T-helper 1 cell treated with Interleukin-12 subunit alpha and Interleukin-12 subunit beta and Interleukin-4 antibody, amounts not matched to agents 30 ng/mL and 1 ng/mL, for 36 hours (primary cell): ENCODE measurements at regions not wholly inside any gene's neighbourhood (a gene's known extent, or its start where the extent isn't known, plus 50 kb on each side); places are given as distances from the start of the nearest gene placed in this dataset.

Experiments
- intact Hi-C: fragments of 100-400 bp; cut with micrococcal nuclease; formaldehyde crosslinking; loops from one replicate; pipeline ENCODE4 v1.15.1; 2024

DNA sequence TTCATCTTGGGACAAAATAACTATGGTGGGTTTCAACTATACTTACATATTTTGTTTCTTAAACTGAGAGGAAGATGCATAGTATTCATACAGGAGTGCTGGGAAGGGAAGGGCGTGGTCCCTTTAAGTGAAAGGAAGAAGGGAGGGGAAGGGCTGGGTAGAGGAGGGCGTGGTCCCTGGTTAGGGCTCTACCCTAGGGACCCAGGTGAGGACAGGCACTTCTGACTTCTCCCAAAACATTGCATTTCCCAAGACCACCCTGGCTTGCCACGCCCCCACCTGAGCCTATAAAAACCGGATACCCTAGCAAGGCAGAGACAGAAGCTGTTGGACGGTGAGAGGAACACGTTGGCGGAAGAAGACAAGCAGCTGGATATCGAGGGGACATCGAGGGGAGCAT is 157.6 kb upstream of the PLXNA4 start:
- intact Hi-C loops: no loop called here

DNA sequence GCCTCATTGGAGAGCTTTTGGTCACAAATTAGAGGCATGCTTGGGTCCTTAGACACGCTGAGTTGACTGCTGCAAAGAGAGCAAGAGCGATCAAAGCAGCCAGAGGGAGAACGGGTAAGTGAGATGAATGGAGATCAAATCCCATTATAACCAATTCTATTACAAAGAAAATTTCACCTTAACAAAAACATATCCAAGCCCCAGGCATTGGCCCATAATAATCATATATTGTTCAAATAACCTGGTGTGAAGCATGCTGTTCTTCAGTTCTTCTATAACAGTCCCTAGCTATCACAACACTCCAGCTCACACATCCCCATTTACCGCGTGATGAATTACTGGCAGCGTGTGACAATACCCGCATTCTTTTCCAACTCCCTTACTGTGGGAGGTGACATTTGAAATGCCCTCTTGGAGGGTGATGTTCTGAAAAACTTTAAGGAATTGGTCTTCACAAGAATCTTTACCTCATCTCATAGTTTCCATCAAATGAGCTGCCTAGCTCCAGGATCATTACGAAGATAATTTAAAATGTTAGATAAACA is 156.1 kb upstream of the PLXNA4 start:
- intact Hi-C loops: no loop called here

DNA sequence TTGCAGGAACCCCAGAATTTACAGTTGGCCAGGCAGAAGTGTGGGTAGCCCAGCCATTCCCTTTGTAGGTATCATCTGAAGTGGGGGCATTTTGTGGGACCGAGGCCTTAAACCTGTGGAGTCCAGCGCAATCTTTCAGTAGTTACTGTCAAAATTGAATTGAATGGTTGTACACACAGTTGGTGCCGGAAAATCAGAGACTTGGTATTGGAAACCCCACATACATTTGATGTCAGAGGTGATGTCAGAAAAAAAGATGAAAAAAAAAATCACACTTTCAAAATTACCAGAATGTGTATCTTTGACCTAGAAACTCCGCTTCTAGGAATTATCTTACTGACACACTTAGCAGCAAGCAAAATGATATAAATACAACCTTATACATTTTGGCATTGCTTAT is 153.8 kb upstream of the PLXNA4 start:
- intact Hi-C loops: no loop called here

DNA sequence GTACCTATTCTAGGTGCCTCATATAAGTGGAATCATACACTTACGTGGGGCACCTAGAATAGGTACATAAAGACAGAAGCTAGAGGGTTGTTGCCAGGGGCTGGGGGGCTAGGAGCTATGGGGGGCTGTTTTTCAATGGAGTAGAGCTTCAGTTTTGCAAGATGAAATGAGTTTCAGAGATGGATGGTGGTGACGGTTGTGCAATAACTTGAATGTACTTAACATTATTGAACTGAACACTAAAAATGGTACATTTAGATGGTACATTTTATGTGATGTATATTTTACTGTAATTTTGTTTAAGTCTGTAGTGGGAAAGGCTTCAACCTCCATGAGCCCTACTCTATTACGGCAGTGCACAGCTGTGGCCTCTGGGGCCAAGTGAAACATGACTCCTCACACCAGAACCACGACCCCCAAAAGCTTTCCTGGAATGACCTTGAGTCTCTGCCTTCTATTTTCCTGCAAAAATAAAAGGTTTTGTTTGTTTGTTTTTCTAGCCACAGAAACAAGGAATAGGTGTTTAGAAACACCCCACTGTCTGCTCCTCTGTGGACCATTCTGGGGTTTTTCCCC is 147.3 kb upstream of the PLXNA4 start:
- intact Hi-C loops: no loop called here

- intact Hi-C loops: no loop called here
Measured at GRCh38 chr7:132720835-132721234, 144.6 kb upstream of the PLXNA4 start.

DNA sequence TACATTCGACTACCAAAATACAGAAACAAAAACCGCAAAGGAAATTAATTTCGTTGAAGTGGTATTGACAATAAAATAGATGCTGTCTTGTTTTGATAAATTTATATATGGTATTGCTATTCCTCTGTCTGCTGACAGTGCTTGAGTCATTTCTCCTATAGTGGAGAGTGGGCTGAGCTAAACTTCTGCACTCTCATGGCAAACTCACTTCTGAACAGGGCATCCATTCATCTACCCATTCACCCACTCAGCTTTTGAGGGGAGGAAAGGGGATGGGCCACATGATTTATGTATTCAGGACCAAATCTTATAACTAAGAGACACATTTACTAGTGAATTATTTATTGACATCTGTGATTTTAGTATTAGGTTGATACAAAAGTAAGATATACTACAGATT is 137.6 kb upstream of the PLXNA4 start:
- intact Hi-C loops: no loop called here

- intact Hi-C loops: loop anchor here (2.0 kb wide), 1 partner anchor 725 kb away; no protein-coding TSS in a partner anchor
Measured at GRCh38 chr7:132709971-132710567, 133.8 kb upstream of the PLXNA4 start.

DNA sequence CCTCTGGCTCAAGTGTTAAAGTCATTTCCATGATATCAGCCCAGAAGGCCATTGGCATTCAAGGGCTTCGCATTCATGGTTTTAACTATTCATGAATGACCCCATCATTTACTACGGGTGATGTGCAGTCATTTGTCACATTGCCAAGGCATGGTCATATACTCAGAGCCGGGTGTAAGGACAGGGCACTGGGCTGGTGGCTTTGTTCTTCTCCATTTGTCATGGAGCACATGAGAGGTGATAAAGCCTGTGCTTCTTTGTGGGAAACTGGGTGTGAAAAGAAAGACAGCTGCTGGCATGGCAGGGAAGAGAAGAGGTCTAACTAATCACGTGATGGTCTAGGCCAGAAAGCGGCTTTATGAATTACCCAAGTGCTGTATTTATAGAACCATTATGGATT is 132.2 kb upstream of the PLXNA4 start:
- intact Hi-C loops: no loop called here

- intact Hi-C loops: no loop called here
Measured at GRCh38 chr7:132705146-132705545, 128.9 kb upstream of the PLXNA4 start.

DNA sequence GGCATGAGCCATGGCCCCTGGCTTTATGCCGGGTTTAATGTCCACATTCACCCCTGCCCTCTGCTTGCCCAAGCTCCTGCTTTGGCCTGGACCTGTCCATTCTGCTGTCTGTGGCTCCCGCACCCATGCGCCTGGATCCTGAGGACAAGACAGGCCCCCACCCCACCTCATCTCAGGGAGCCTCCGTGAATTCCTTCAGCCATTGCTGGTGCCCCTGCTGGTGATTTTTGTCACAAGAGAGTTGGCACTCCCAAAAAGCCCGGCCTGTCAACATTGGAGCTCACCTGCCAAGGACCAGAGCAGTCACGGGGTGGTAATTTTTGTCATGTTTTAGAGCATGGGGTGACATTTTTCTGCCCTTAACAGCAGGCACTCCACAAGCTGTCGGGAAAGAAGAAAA is 127.5 kb upstream of the PLXNA4 start:
- intact Hi-C loops: no loop called here

DNA sequence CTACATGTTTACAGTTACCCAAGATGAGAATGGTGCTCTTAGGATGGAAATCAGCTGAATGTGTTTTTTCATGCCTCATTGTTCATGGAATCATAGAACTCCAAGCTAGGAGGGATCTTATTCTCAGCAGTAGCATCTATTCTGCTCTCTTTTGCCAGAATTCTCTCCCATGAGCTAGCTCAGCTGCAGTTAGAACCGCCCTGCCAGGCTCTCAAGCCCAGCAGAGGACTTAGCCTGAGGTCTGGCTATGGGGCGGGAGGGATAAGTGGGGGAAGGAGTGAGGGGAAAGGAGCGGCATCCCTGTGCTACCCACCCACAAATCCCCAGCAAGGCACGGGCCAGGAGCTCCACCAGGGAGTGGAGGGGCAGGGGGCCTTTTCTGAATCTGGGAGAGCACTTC is 120.7 kb upstream of the PLXNA4 start:
- intact Hi-C loops: no loop called here

DNA sequence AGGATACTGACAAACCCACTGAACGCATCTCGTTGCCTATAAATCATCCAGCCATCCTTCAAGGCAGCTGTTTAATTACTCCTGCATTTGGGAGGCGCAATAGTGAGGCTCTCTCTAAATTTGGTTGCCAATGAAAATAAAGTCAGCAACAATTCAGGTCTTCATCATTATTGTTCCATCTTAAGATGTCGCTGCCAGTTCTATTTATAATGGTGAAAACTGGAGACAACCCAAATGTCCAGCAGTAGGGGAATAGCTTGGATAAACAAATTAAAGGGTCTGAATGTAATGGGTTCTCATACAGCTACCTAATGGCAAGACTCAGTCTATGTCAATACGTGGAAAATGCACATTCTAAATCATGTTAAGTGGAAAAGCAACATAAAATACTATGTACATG is 120.1 kb upstream of the PLXNA4 start:
- intact Hi-C loops: no loop called here

GRCh38 chr7:132691201-132691600 is 114.9 kb upstream of the PLXNA4 start:
- intact Hi-C loops: no loop called here

DNA sequence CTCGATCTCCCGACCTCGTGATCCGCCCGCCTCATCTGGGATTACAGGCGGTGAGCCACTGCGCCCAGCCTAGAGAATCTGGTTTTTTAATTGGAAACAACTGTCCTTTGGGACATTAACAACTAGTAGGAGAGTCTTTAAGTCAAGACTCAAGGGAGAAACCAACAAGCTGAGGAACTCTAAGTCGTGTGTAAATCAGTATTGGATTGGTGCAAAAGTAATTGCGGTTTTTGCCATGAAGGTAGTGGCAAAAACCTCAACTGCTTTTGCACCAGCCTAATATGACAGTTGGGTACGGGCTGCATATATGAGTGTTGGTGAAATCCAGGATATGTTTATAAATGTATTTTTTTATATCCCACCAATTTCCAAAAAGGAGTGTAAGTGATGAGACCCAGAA is 113.9 kb upstream of the PLXNA4 start:
- intact Hi-C loops: no loop called here

- intact Hi-C loops: no loop called here
Measured at GRCh38 chr7:132687981-132688383, 111.7 kb upstream of the PLXNA4 start.

DNA sequence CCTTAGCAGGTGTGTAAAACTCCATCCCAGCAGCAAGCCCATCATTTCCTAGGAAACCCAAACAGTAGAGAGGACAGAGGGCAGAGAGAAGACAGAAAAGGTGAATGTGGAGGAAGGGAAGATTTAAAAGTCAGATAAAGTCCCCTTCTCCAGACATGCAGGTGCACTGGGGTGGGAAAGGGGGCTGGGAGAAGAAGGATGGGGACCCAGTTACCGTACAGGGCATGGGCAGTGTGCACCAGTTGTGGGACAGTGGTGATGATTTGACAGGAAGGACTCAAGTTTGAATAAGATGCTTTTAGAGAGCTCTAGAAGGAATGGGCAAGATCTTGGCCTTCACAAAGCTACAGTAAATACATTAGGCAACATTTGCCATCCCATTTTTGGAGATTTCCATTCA is 110.7 kb upstream of the PLXNA4 start:
- intact Hi-C loops: no loop called here

GRCh38 chr7:132685277-132685676 is 109.0 kb upstream of the PLXNA4 start:
- intact Hi-C loops: no loop called here

DNA sequence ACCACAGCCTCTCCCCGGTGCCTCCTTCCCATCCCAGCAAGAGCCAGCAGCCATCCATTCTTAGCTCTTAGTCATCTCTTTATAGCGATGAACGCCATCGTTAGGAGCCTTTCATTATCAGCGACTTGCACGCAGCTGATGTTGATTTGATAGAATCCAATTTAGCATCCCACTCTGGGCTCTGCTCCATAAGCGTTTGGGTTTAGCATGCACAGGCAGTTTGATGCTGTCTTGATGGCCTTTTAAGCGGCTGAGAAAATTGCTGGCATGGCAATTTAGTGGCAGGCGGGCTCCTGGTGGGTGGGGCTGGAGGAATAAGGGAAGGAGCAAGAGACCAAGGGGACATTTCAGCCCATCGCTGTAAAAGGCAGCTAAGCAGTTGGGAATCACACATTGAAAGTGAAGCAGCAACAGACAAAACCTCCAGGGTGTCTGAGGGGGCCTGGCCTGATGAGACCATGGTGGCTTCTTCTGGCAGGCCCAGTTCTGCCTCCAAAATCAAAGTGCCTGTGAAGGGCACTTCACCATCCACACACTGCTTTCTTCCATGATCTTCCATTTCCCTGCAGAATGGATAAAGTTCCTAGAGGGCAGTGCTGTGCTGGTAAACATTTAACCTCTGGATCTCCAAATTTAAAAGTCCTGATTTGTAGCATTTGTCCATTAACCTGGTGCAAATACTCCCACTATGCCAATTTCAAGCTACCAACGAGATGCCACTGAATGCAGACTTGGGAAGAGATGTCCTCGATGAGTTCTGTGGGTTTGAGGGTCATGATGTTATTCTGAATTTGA is 107.8 kb upstream of the PLXNA4 start:
- intact Hi-C loops: no loop called here

GRCh38 chr7:132681951-132682350 is 105.7 kb upstream of the PLXNA4 start:
- intact Hi-C loops: no loop called here

DNA sequence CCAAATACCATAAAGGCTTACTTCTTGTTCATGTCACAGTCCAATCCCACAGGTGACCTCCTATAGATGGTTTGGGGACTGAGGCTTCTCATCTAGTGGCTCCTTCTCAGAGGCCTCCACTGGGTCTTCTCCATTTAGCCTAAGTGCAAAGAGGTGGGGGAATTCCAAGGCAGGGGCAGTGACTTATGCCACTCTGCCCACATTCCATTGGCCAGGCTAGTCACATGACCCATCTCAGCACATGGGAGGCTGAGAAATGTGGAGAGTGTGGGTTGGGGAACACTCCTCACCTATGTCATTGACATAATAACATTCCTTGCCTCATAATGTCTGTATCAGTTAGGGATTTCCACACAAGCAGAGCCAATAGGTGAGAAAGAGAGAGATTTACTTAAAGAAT is 104.3 kb upstream of the PLXNA4 start:
- intact Hi-C loops: no loop called here

- intact Hi-C loops: no loop called here
Measured at GRCh38 chr7:132678656-132679055, 102.4 kb upstream of the PLXNA4 start.

DNA sequence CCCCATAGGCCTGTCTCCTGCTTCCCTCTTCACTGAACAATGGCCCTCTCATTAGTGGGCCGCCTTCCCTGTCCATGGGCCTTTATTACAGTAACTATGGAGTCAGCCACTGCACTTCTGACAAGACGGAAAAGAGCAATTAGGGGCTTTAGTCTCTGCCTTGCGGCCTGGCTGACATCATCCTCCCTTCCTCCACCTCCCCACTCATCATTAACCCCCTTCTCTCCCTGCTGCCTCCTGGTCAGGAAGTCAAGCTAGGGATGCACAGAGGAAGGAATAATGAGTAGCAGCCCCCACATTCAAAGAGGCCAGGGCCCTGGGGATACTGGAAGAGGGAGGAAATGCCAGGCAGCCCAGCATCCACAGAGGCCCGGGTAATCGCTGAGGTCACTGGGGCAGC is 101.6 kb upstream of the PLXNA4 start:
- intact Hi-C loops: no loop called here
